Fibroblast of lung (primary cell): ENCODE measurements at regions not wholly inside any gene's neighbourhood (a gene's known extent, or its start where the extent isn't known, plus 50 kb on each side); places are given as distances from the start of the nearest gene placed in this dataset.

Experiments used
- DNase-seq, 2 donors: peaks; one replicate each; pipeline versions ENCODE4 v3.0.0 to v3.0.0-alpha.2; 2010; ENCODE audit warnings: low read depth in 2 of 2
- H2AFZ ChIP-seq: 2 replicates; pipeline ENCODE4 v1.5.1; 2012; ENCODE audit warnings: low read length, control low read depth, inconsistent platforms
- H3K27ac ChIP-seq: 2 replicates; pipeline ENCODE4 v1.5.1; 2011; ENCODE audit warnings: low read length, control low read depth; ENCODE audit not compliant: insufficient read depth
- H3K27me3 ChIP-seq: 2 replicates; pipeline ENCODE4 v1.5.1; 2011; ENCODE audit warnings: mild to moderate bottlenecking, low read length; ENCODE audit not compliant: control insufficient read depth, insufficient read depth
- H3K36me3 ChIP-seq: 2 replicates; pipeline ENCODE4 v1.5.1; 2011; ENCODE audit warnings: low read length; ENCODE audit not compliant: control insufficient read depth, insufficient read depth
- H3K4me1 ChIP-seq: 2 replicates; pipeline ENCODE4 v1.5.1; 2011; ENCODE audit warnings: low read length; ENCODE audit not compliant: control insufficient read depth, insufficient read depth; ENCODE audit errors: extremely low read depth
- H3K4me2 ChIP-seq: 2 replicates; pipeline ENCODE4 v1.5.1; 2011; ENCODE audit warnings: low read length, control low read depth; ENCODE audit not compliant: insufficient read depth; ENCODE audit errors: extremely low read depth
- H3K4me3 ChIP-seq, 4 experiments: fragments of 200-600 bp in 1 of 4; sonication (generic) in 1 of 4; replicated peaks in 1 of 4; 2 replicates each; pipeline ENCODE4 v1.5.1; 2011 to 2016; ENCODE audit warnings: low read length in 4 of 4, low read depth in 3 of 4, mild to moderate bottlenecking in 3 of 4, control low read depth in 2 of 4, inconsistent platforms in 1 of 4, mixed read lengths in 1 of 4; ENCODE audit not compliant: insufficient read depth in 1 of 4; ENCODE audit errors: control extremely low read depth in 1 of 4
- H3K79me2 ChIP-seq: 2 replicates; pipeline ENCODE4 v1.5.1; 2012; ENCODE audit warnings: mild to moderate bottlenecking, low read length, inconsistent platforms; ENCODE audit not compliant: control insufficient read depth, insufficient read depth
- H3K9ac ChIP-seq: 2 replicates; pipeline ENCODE4 v1.5.1; 2011; ENCODE audit warnings: mild to moderate bottlenecking, low read length, control low read depth; ENCODE audit not compliant: insufficient read depth
- H3K9me3 ChIP-seq: 2 replicates; pipeline ENCODE4 v1.5.1; 2012; ENCODE audit warnings: low read depth, low read length; ENCODE audit not compliant: control insufficient read depth, insufficient read depth
- H4K20me1 ChIP-seq: 2 replicates; pipeline ENCODE4 v1.5.1; 2011; ENCODE audit warnings: low read length; ENCODE audit not compliant: control insufficient read depth, insufficient read depth; ENCODE audit errors: extremely low read depth
- CTCF ChIP-seq, 2 donors: IDR thresholded peaks in 1 of 2; conservative IDR thresholded peaks in 1 of 2; 1 replicate in 1 of 2; 2 replicates in 1 of 2; pipeline ENCODE4 v1.5.1; 2011 to 2012; ENCODE audit warnings: low read length in 2 of 2, control low read depth in 1 of 2, inconsistent platforms in 1 of 2, low read depth in 1 of 2, mild to moderate bottlenecking in 1 of 2
- EZH2 ChIP-seq: IDR thresholded peaks from 2 replicates; pipeline ENCODE4 v1.5.1; 2012; ENCODE audit warnings: low read length, control low read depth, mild to moderate bottlenecking; ENCODE audit errors: missing control alignments

DNA sequence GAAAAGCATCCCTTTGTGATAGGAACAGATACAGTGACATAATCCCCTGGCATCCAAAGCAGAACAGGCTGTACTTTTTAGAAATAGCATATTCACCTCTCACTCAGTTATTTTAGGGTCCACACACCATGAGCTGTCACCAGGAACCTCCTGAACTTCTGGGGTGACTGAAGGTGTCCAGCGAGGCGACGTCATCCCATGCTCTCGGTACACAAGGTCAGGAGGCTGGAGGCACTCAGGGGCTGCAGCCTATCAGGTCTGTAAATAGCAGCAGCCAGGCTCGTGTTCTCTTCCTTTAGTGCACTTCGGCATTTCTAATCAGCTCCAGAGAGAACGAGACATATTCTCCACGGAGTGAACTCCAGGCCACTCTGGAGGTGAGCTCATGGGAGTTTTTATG, 98.3 kb downstream of the GATA6 start:
- DNase-seq: no peak
- no peak overlapping the region for H2AFZ ChIP-seq
- H3K4me2 ChIP-seq: no peak overlapping the region
- no peak overlapping the region for H3K27ac ChIP-seq
- H3K27me3 ChIP-seq: peaks cover 8% of the 10 kb centered on the region
- no peaks in the 10 kb centered on the region for H3K9me3 ChIP-seq
- H4K20me1 ChIP-seq: no peaks in the 10 kb centered on the region
- no peaks in the 10 kb centered on the region for H3K79me2 ChIP-seq
- H3K36me3 ChIP-seq: no peaks in the 10 kb centered on the region
- no peaks in the 10 kb centered on the region for H3K4me1 ChIP-seq
- no peak overlapping the region for H3K9ac ChIP-seq
- TF ChIP-seq EZH2: no peak
- no peak overlapping the region for H3K4me3 ChIP-seq

- H3K4me3 ChIP-seq: no peak overlapping the region
- H3K79me2 ChIP-seq: no peaks in the 10 kb centered on the region
- H3K4me2 ChIP-seq: no peak overlapping the region
- H3K9ac ChIP-seq: no peak overlapping the region
- no peak for TF ChIP-seq CTCF (conservative IDR thresholded peaks at IDR 0.05 in 1 of 2, IDR thresholded peaks at IDR 0.05 in 1 of 2; ENCODE audit: low read depth in 1 of 2, low read length in 2 of 2)
- no peak for TF ChIP-seq EZH2
- DNase-seq: no peak
- no peaks in the 10 kb centered on the region for H3K4me1 ChIP-seq
- H3K9me3 ChIP-seq: no peaks in the 10 kb centered on the region
- no peaks in the 10 kb centered on the region for H3K36me3 ChIP-seq
- no peaks in the 10 kb centered on the region for H4K20me1 ChIP-seq
- H2AFZ ChIP-seq: no peak overlapping the region
- no peak overlapping the region for H3K27ac ChIP-seq
- peaks cover 6% of the 10 kb centered on the region for H3K27me3 ChIP-seq
Measured at GRCh38 chr18:22267225-22267624, 97.8 kb downstream of the GATA6 start.

DNA sequence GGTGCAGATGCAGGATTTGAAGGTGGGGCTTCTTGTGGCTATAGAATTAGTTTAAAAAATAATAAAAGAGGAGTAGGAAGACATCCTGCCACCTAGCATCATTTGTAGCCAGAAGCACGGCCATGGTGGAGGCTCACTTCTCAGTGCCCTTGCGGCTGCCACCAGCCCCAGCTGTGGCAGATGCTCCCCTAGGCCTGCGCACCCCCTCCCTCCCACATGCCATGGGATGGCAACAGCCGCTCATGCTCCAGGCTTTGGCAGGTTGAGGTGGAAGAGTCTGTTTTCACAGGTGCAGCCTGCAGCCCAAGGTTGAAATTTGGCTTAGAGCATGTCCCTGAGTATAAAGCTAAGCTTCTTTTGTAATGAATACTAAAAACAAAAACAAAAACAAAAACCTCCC, 96.4 kb downstream of the GATA6 start:
- no peak overlapping the region for H3K27ac ChIP-seq
- H3K36me3 ChIP-seq: no peaks in the 10 kb centered on the region
- peaks cover 4% of the 10 kb centered on the region for H3K27me3 ChIP-seq
- H3K4me1 ChIP-seq: no peaks in the 10 kb centered on the region
- no peak overlapping the region for H3K4me3 ChIP-seq
- no peak overlapping the region for H3K4me2 ChIP-seq
- H3K9me3 ChIP-seq: no peaks in the 10 kb centered on the region
- H4K20me1 ChIP-seq: no peaks in the 10 kb centered on the region
- no peak for DNase-seq
- no peak for TF ChIP-seq CTCF (conservative IDR thresholded peaks at IDR 0.05 in 1 of 2, IDR thresholded peaks at IDR 0.05 in 1 of 2; ENCODE audit: low read depth in 1 of 2, low read length in 2 of 2)
- no peak for TF ChIP-seq EZH2
- H2AFZ ChIP-seq: no peak overlapping the region
- no peaks in the 10 kb centered on the region for H3K79me2 ChIP-seq
- H3K9ac ChIP-seq: no peak overlapping the region
